RCC 7860 (cell line): ENCODE measurements at regions not wholly inside any gene's neighbourhood (a gene's known extent, or its start where the extent isn't known, plus 50 kb on each side); places are given as distances from the start of the nearest gene placed in this dataset.
"Not testable (repeated sequence)": the region's sequence is repeated elsewhere in the genome, so short reads cannot be mapped to it uniquely, and the experiment has no call there.

Experiments
- DNase-seq: peaks from one replicate; pipeline ENCODE4 v3.0.0-alpha.2; 2015; ENCODE audit warnings: low spot score
- FAIRE-seq: peaks from 2 replicates; lab custom pipeline; 2012; peaks lifted over from hg19 to GRCh38; lab: Jason Lieb, UNC

- no peak for FAIRE-seq
Measured at GRCh38 chrX:63581906-63582305, 203.1 kb downstream of the ARHGEF9 start.

GRCh38 chrX:63581398-63581797, 203.6 kb downstream of the ARHGEF9 start:
- FAIRE-seq = no peak
- DNase-seq = no peak

More at GRCh38 chrX:63581906-63582305, 203.1 kb downstream of the ARHGEF9 start:
- DNase-seq = no peak

GRCh38 chrX:63576533-63576932, 208.5 kb downstream of the ARHGEF9 start:
- DNase-seq = no peak
- FAIRE-seq = no peak

- not testable (repeated sequence) for FAIRE-seq, DNase-seq
Measured at GRCh38 chrX:63575700-63576099, 209.3 kb downstream of the ARHGEF9 start.

- DNase-seq = no peak
- no peak for FAIRE-seq
Measured at GRCh38 chrX:63566856-63567255, 215.7 kb upstream of the SPIN4 start.

- FAIRE-seq (no peak), DNase-seq (no peak)
Measured at GRCh38 chrX:63561425-63561824, 210.3 kb upstream of the SPIN4 start.

GRCh38 chrX:63560601-63561218, 209.6 kb upstream of the SPIN4 start:
- DNase-seq (peak; percentile 55), FAIRE-seq (peak; percentile 64)

GRCh38 chrX:63551856-63552255, 200.7 kb upstream of the SPIN4 start:
- no peak for DNase-seq
- no peak for FAIRE-seq

- no peak for DNase-seq
- FAIRE-seq = no peak
Measured at GRCh38 chrX:63530654-63531053, 179.5 kb upstream of the SPIN4 start.

- DNase-seq (no peak), FAIRE-seq (no peak)
Measured at GRCh38 chrX:63529961-63530360, 178.8 kb upstream of the SPIN4 start.

GRCh38 chrX:63526863-63527262, 175.7 kb upstream of the SPIN4 start:
- DNase-seq = no peak
- no peak for FAIRE-seq

- DNase-seq = no peak
- FAIRE-seq = no peak
Measured at GRCh38 chrX:63525491-63525890, 174.4 kb upstream of the SPIN4 start.

GRCh38 chrX:63519368-63519767, 168.2 kb upstream of the SPIN4 start:
- FAIRE-seq = not testable (repeated sequence)

GRCh38 chrX:63514569-63515080, 163.5 kb upstream of the SPIN4 start:
- FAIRE-seq = no peak
- DNase-seq = no peak

More at GRCh38 chrX:63519368-63519767, 168.2 kb upstream of the SPIN4 start:
- DNase-seq = not testable (repeated sequence)

GRCh38 chrX:63513825-63514568, 162.9 kb upstream of the SPIN4 start:
- no peak for FAIRE-seq
- no peak for DNase-seq

- FAIRE-seq (no peak), DNase-seq (no peak)
Measured at GRCh38 chrX:63511361-63511760, 160.2 kb upstream of the SPIN4 start.

- DNase-seq (no peak), FAIRE-seq (no peak)
Measured at GRCh38 chrX:63508668-63509067, 157.5 kb upstream of the SPIN4 start.

GRCh38 chrX:63506320-63506719, 155.2 kb upstream of the SPIN4 start:
- no peak for FAIRE-seq

GRCh38 chrX:63503541-63503940, 152.4 kb upstream of the SPIN4 start:
- DNase-seq = no peak
- peak; percentile 35 for FAIRE-seq

More at GRCh38 chrX:63506320-63506719, 155.2 kb upstream of the SPIN4 start:
- DNase-seq = no peak

GRCh38 chrX:63488546-63489373, 137.6 kb upstream of the SPIN4 start:
- DNase-seq = no peak
- FAIRE-seq = no peak

- FAIRE-seq = no peak
- no peak for DNase-seq
Measured at GRCh38 chrX:63475200-63475599, 124.1 kb upstream of the SPIN4 start.
